ENCODE measurements at regions not wholly inside any gene's neighbourhood (a gene's known extent, or its start where the extent isn't known, plus 50 kb on each side); places are given as distances from the start of the nearest gene placed in this dataset.

- Histone ChIP-seq H3K4me2 (no peak overlapping the region), H3K9me3 (ENCODE audit: low read depth) (no peaks in the 10 kb centered on the region), H3K79me2 (no peaks in the 10 kb centered on the region), H3K9me2 (replicated peaks; ENCODE audit: insufficient read depth) (no peaks in the 10 kb centered on the region), H3K4me3 (no peak overlapping the region), H4K20me1 (ENCODE audit: insufficient read depth, poor library complexity, severe bottlenecking) (no peaks in the 10 kb centered on the region), H3K27ac (no peak overlapping the region), H2AFZ (no peak overlapping the region), H3K4me1 (ENCODE audit: insufficient read depth) (no peaks in the 10 kb centered on the region), H3K27me3 (no peaks in the 10 kb centered on the region), H3K36me3 (replicated peaks; ENCODE audit: insufficient read depth, low read depth) (no peaks in the 10 kb centered on the region)
- DNase-seq (ENCODE audit: low spot score): no peak
- no peak for TF ChIP-seq EZH2phosphoT487 (IDR thresholded peaks at IDR 0.05; ENCODE audit: low read depth, severe bottlenecking, unreplicated experiment)
- no peak for TF ChIP-seq CTCF (IDR thresholded peaks at IDR 0.05; ENCODE audit: poor library complexity)
- no peak for TF ChIP-seq EZH2 (IDR thresholded peaks at IDR 0.05; ENCODE audit: borderline replicate concordance)
Measured at GRCh38 chr2:38228753-38229152, 148.3 kb downstream of the ATL2 start.

GRCh38 chr2:38224821-38225437 is 149.0 kb upstream of the CYP1B1 start:
- DNase-seq (ENCODE audit: low spot score): no peak
- no peaks in the 10 kb centered on the region for H3K79me2 ChIP-seq
- no peaks in the 10 kb centered on the region for H3K27me3 ChIP-seq
- H3K4me2 ChIP-seq: no peak overlapping the region
- H2AFZ ChIP-seq: no peak overlapping the region
- TF ChIP-seq EZH2phosphoT487 (IDR thresholded peaks at IDR 0.05; ENCODE audit: low read depth, severe bottlenecking, unreplicated experiment) (no peak), CTCF (IDR thresholded peaks at IDR 0.05; ENCODE audit: poor library complexity) (no peak), EZH2 (IDR thresholded peaks at IDR 0.05; ENCODE audit: borderline replicate concordance) (no peak)
- no peak overlapping the region for H3K4me3 ChIP-seq
- 32% methylated on average over 1 of the region's 1 CpG for WGBS (ENCODE audit: low lambda C conversion rate, missing lambda C conversion rate)
- no peak overlapping the region for H3K27ac ChIP-seq
- no peaks in the 10 kb centered on the region for H3K4me1 ChIP-seq (ENCODE audit: insufficient read depth)
- no peaks in the 10 kb centered on the region for H4K20me1 ChIP-seq (ENCODE audit: insufficient read depth, poor library complexity, severe bottlenecking)
- no peaks in the 10 kb centered on the region for H3K9me3 ChIP-seq (ENCODE audit: low read depth)
- H3K9me2 ChIP-seq (replicated peaks; ENCODE audit: insufficient read depth): no peaks in the 10 kb centered on the region
- H3K36me3 ChIP-seq (replicated peaks; ENCODE audit: insufficient read depth, low read depth): no peaks in the 10 kb centered on the region

- H3K4me2 ChIP-seq: no peak overlapping the region
- H3K27me3 ChIP-seq: no peaks in the 10 kb centered on the region
- no peak overlapping the region for H3K27ac ChIP-seq
- WGBS (ENCODE audit: low lambda C conversion rate, missing lambda C conversion rate): 79% methylated on average over 2 of the region's 2 CpGs
- no peaks in the 10 kb centered on the region for H3K9me3 ChIP-seq (ENCODE audit: low read depth)
- H3K9me2 ChIP-seq (replicated peaks; ENCODE audit: insufficient read depth): no peaks in the 10 kb centered on the region
- TF ChIP-seq EZH2 (IDR thresholded peaks at IDR 0.05; ENCODE audit: borderline replicate concordance): no peak
- no peak for TF ChIP-seq EZH2phosphoT487 (IDR thresholded peaks at IDR 0.05; ENCODE audit: low read depth, severe bottlenecking, unreplicated experiment)
- TF ChIP-seq CTCF (IDR thresholded peaks at IDR 0.05; ENCODE audit: poor library complexity): no peak
- no peak overlapping the region for H2AFZ ChIP-seq
- H3K79me2 ChIP-seq: no peaks in the 10 kb centered on the region
- no peaks in the 10 kb centered on the region for H4K20me1 ChIP-seq (ENCODE audit: insufficient read depth, poor library complexity, severe bottlenecking)
- peaks cover 2% of the 10 kb centered on the region for H3K4me1 ChIP-seq (ENCODE audit: insufficient read depth)
- no peak for DNase-seq (ENCODE audit: low spot score)
- no peak overlapping the region for H3K4me3 ChIP-seq
- H3K36me3 ChIP-seq (replicated peaks; ENCODE audit: insufficient read depth, low read depth): no peaks in the 10 kb centered on the region
Measured at GRCh38 chr2:38224181-38224580, 148.2 kb upstream of the CYP1B1 start.

- no peak for DNase-seq (ENCODE audit: low spot score)
- H3K9me3 ChIP-seq (ENCODE audit: low read depth): no peaks in the 10 kb centered on the region
- no peaks in the 10 kb centered on the region for H4K20me1 ChIP-seq (ENCODE audit: insufficient read depth, poor library complexity, severe bottlenecking)
- H3K4me1 ChIP-seq (ENCODE audit: insufficient read depth): peaks cover 4% of the 10 kb centered on the region
- no peak overlapping the region for H2AFZ ChIP-seq
- WGBS (ENCODE audit: low lambda C conversion rate, missing lambda C conversion rate): 84% methylated on average over 4 of the region's 4 CpGs
- TF ChIP-seq CTCF (IDR thresholded peaks at IDR 0.05; ENCODE audit: poor library complexity): no peak
- TF ChIP-seq EZH2 (IDR thresholded peaks at IDR 0.05; ENCODE audit: borderline replicate concordance): no peak
- no peak for TF ChIP-seq EZH2phosphoT487 (IDR thresholded peaks at IDR 0.05; ENCODE audit: low read depth, severe bottlenecking, unreplicated experiment)
- no peaks in the 10 kb centered on the region for H3K9me2 ChIP-seq (replicated peaks; ENCODE audit: insufficient read depth)
- no peaks in the 10 kb centered on the region for H3K36me3 ChIP-seq (replicated peaks; ENCODE audit: insufficient read depth, low read depth)
- H3K27me3 ChIP-seq: no peaks in the 10 kb centered on the region
- no peak overlapping the region for H3K4me2 ChIP-seq
- no peaks in the 10 kb centered on the region for H3K79me2 ChIP-seq
- H3K27ac ChIP-seq: no peak overlapping the region
- H3K4me3 ChIP-seq: no peak overlapping the region
Measured at GRCh38 chr2:38223256-38223655, 147.3 kb upstream of the CYP1B1 start.
